GM18951 (cell line): ENCODE measurements at regions not wholly inside any gene's neighbourhood (a gene's known extent, or its start where the extent isn't known, plus 50 kb on each side); places are given as distances from the start of the nearest gene placed in this dataset.

Experiments used
- POLR2A ChIP-seq: IDR thresholded peaks from 4 replicates; pipeline ENCODE4 v1.6.1; 2011; ENCODE audit warnings: mild to moderate bottlenecking; ENCODE audit not compliant: insufficient read length, insufficient read depth; ENCODE audit errors: extremely low read depth
- in situ Hi-C: fragments of 300-500 bp; cut with MboI; formaldehyde crosslinking; loops from one replicate; pipeline ENCODE4 v1.12.0; 2022; ENCODE audit warnings: low sequenced_read_pairs, mixed read lengths, inconsistent platforms; ENCODE audit not compliant: unreplicated experiment

DNA sequence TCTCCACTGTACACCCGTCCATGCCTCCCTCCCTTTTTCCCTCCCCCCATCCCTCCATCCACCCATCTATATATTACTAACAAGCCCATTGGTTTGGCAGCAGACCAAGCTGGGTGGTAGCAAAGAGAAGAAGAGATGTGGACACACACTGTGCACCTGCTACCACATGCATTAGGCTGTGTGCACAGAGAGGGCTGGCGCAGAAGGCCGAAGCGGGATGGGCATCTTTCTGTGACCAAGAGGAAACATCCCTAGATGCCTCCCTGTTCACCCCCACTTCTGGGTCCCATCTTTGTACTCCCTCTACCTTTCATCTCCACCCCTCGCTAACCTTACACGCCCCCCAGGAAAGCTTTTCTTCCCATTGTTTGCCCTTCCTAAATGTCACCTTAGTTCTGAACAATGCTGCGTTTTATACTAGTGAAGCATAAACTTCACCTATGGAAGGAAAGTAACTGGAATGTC lies 64.9 kb upstream of the AFDN start:
- TF ChIP-seq POLR2A: no peak
- in situ Hi-C loops: no loop called here

DNA sequence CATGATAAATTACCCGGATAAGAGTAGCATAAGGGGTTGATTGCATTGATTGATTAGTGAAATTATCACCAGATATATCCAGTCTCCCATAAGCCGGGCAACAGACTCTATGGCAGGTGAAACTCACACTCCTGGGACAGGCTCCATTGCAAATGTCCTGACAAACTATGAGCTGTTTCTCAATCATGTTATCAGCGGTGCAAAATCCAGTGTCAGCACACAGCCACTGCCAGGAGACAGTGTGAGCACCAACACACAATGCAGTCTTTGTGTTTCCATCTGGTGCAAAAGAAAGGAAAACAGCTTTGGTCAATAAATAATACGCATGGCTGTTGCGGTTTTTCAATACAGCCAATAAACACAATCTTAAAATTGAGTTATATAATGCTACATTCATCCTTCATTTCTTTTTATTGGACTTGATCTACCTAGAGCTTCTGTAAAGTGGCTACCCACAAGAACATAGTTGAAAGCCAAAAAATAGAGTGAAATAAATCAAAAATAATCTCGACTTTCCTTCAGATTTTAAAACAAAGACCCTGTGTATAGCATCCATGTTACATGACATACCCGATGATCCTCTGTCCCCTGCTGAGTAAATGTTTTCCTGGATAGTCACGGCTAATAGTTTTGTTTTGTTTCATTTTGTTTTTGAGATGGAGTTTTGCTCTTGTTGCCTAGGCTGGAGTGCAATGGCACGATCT lies 64.3 kb upstream of the AFDN start:
- no peak for TF ChIP-seq POLR2A
- in situ Hi-C loops: no loop called here

DNA sequence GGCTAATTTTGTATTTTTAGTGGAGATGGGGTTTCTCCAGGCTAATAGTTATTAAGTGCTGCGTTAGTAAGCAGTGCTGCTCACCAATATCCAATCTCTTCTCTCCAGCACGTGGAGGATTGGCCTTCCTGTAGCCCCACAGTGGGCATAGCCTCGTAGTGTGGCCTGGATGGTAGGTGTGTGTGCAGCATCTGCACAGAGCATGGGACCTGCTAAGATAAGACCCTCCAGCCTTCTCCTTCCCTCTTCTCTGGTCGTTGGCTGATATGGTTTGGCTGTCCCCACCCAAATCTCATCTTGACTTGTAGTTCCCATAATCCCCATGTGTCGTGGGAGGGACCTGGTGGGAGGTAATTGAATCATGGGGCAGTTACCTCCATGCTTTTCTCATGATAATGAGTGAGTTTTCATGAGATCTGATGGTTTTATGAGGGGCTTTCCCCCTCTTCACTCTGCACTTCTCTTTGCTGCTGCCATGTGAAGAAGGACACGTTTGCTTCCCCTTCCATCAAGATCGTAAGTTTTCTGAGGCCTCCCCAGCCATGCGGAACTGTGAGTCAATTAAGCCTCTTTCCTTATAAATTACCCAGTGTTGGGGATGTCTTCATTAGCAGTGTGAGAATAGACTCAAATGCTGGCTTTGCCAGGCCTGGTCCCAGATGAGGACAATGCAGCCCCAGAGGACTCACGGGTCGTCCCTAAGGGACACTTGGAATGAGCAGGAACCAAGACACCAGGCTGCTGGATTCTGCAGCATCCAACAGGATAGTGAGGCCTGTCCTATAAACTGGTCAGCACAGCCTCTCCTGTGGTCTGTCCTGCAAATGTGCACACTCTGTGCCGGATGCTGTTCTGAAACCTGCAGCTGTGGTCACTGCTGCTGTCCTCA lies 63.4 kb upstream of the AFDN start:
- in situ Hi-C loops: no loop called here

DNA sequence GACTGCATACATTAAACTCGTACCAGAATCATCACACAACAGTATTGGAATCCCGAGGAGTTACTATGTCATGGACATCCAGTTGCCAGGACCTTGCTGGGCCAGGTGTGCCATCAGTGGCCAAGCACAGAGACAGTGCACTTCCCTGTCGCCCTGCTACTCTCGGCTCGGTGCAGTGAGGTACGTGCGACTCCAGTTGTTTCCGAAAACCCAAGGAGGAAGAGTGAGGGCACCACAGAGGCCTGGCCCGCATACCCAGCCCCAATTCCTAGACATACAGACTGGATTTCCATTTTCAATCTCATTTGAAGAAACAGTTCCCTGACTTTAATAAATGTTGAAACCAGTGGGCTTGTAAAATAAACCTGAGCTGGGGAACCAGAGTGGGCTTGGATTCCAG lies 62.5 kb upstream of the AFDN start:
- TF ChIP-seq POLR2A: no peak
- in situ Hi-C loops: no loop called here

More for the DNA sequence above, 63.4 kb upstream of the AFDN start:
- no peak for TF ChIP-seq POLR2A

DNA sequence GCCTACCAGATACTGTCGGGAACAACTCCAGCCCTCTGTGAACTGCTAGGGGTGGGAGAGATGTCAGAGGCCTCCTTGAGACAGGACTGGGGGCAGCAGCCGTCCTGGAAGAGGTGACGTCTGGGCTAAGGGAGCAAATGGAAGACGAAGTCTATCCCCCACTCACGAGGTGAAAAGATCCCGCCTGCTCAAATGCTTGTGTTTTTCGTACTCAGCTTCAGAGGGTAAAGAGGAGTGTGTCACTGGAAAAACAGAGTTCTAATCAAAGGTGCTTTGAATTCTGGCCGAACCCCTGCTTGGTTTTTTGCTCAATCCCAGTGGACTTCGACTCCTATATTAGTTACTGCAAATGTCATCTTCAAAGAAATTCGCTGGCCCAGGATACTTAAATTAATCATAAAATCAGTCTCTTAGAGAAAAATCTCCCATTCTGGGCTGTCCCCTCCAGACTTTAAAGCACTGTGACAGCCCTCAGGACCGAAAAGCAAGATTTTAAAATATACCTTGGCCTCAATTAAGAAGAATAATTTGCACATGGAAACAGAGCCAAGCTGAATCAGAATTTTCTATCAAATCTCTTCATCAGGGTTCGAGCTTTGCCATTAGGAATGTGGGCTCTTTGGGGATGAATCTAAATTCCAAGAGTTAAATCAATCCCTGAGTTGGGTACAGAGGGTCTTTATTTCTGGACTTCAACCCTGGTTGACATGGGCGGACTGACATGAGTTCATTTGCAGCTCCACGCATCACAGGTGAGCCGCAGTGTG lies 61.8 kb upstream of the AFDN start:
- no peak for TF ChIP-seq POLR2A
- in situ Hi-C loops: no loop called here

DNA sequence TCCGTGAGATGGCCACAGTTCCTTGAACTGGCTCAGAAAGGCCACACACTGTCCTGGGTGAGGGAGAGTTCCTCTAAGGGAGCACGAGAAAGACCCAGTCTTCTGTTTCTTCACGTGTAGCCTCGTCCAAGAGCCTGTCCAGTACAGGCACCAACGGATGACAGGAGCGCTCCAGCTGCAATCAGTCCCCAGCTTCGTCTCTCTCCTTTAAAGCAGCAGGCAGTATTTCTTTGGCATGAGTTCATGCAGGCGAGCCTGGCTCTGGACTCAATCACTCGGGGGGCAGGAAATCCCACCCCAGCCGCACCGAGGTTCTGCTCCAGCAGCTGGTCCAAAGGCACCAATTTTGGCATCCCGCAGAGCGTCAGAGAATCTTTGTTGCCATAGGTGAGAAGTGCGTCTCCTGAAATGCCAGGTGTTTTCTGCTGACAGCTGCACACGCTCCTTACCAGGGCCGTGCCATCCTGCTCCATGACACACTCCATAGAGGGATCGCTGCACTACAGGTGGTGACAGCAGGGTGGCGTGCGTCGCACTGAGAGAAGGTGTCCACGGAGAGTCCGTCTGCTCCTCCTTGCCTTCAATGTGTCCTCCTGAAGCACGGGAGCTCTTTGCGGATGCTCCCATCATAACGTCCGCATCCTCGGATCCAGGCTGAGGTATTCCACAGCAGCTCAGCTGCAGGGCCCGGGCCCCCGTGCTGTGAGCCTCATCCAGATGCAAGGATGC lies 59.6 kb upstream of the AFDN start:
- in situ Hi-C loops: no loop called here
- no peak for TF ChIP-seq POLR2A

DNA sequence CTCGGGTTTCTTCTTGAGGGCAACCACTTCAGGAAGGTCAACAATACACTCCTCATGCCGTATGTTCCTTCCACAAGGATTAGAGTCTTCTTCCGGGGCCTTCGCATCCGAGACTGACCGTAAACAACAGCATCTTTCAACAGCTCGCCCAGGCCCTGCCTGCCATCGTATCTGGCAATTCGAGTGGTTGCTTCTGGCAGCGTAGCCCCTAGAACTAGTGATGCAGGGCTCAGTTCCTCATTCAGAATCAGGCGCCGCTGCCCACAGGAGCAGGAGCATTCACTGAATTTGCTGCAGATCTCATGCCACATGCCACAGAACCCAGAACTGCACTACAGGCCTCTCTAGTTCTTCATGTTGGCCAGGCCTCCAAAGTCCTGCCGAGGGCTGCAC lies 59.0 kb upstream of the AFDN start:
- TF ChIP-seq POLR2A: no peak

DNA sequence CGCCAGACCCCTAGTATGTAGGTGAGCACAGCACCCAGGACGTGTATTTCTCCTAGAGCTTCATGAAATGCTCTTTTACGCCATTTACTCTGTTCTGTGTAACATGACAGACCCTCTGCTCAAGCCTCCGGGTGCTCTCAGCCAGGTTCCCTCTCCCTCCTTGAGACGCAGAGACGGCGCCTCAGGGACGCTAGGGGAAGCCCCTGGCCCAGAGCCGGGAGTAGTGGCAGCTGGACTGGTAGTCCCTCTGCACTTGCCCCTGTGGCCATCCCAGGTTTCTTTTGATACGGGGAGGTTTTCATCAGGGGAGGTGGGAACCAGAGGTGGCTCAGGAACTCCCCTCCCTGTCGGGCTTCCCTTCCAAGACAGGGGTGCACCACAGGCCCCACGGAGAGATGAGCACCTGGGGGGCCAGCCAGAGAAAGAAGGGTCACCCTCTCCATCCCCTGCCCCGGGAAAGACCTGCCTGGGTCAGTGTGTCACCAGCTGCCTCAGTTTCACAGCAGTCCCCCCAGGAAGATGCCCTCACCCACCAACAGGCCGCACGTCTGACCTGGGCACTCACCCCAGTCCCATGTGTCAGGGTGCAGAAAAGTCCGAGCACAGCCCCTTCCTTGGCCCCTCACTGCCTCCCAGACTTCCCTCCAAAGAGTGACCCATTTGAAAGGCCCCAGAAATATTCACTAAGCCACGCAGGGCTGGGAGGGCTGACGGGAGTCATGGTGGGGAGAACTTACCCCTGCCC lies 58.1 kb upstream of the AFDN start:
- TF ChIP-seq POLR2A: no peak
- in situ Hi-C loops: no loop called here

More for the DNA sequence above, 59.0 kb upstream of the AFDN start:
- in situ Hi-C loops: no loop called here

DNA sequence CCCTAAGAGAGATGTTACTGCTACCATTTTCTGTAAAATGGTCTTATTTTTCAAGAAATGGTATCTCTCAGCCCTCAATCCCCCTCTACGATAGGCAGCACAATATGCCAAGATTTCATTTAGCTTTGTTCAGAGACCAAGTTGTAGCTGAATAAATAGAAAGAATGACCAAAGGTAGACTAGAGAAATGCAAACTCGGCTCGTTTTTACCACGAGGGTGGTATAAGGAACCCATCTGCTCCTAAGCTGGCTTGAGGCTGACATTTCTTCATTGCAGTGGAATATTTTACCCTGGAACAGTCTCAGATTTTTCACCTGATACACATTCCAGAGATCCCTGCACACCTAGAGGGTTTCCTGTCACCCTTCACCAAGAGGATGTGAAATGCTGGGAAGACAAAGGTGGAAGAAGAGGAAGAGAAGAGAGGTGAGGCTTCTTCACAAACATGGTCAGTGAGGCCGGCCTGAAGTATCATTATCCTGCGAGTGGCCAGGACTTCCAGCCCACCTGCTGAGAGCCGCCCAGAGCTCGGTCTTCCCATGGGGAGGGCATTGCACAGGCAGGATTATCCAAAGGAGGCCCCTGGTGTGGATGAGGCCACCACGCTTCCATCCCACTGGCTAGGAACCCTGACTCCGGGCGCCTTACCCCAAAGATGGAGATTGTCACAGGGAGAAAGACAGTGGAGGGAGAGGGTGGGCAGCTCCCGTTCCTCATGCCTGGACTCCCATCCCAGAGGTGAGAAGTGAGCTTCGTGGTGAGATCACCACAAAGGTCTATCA lies 57.1 kb upstream of the AFDN start:
- in situ Hi-C loops: no loop called here
- TF ChIP-seq POLR2A: no peak

DNA sequence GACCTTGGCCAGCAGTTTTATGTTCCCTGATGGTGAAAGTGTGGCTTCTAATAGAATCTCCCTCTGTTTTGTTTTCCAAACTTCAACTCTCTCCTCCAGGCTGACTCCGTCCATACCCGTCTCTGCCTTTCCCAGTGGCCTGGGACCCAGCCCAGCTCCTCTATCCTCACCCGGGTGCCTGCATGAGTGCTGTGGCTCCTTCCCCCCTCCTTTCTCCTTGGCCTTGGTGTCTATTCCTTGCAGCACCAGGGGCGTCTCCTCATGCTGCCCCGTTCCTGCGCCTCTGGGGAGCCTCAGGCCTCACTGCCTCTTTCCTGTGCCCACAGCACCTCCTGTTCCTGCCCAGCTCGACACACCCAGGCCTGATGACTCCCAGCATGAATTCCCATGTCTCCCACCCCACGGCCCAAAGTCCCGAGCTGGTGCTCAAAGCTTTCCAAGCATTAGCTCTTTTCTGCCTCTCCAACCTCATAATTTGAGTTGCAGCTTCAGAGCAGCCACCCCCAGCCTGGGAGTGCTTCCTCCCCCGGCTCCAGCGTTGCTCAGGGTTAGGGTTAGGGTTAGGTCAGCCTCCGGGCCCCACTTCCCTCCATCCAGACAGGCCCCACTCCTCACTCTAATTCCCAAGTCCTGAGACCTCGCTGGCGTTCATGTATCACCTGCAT lies 56.3 kb upstream of the AFDN start:
- no peak for TF ChIP-seq POLR2A
- in situ Hi-C loops: no loop called here

DNA sequence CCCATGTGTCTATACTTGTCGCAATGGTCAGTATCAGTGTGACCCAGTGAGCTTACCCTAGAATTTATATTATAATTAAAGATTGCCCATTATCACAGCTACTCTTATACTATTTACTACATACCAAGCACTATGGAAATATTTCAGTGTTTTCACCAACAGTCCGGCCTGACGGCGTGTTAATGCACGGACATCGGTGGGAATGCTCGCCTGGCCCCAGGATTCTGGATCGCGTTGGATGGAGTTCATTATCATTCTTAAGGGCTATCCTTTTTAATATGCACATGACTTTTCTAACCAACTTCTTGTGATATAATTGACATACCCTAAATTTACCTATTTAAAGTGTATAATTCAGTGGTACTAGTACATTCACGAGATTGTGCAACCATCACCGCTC lies 51.8 kb upstream of the AFDN start:
- in situ Hi-C loops: no loop called here
- TF ChIP-seq POLR2A: no peak
